ENCODE measurements at regions not wholly inside any gene's neighbourhood (a gene's known extent, or its start where the extent isn't known, plus 50 kb on each side); places are given as distances from the start of the nearest gene placed in this dataset.
"Not testable (repeated sequence)": the region's sequence is repeated elsewhere in the genome, so short reads cannot be mapped to it uniquely, and the experiment has no call there.

DNA sequence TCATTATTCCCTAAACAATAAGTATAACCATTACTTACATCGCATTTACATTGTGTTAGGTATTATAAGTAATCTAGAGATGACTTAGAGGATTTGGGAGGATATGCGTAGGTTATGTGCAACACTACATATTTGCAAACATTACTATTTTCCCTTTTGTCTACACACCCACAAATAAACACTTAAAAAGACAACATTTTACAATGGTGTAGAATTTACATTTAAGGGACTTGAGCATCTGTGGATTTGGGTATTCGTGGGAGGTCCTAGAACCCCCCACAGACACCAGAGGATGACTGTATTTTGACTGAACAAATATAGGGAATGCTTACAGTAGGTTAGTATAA, 220.2 kb upstream of the MYO3A start:
- DNase-seq (ENCODE audit: low spot score), result no peak

DNA sequence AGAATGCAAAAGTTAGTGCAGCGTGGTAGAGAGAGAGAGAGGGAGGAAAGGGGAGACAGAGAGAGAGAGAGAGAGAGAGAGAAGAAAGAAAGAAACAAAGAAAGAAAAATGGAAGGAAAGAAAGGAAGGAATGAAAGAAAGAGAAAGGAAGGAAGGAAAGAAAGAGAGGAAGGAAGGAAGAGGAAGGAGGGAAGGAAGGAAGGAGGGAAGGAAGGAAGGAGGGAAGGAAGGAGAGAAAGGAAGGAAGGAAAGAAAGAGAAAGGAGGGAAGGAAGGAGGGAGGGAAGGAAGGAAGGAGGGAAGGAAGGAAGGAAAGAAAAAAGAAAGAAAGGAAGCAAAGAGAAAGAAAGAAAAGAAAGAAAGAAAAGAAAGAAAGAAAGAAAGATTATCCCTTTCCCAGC, 209.8 kb upstream of the MYO3A start:
- DNase-seq (ENCODE audit: low spot score), result no peak

DNA sequence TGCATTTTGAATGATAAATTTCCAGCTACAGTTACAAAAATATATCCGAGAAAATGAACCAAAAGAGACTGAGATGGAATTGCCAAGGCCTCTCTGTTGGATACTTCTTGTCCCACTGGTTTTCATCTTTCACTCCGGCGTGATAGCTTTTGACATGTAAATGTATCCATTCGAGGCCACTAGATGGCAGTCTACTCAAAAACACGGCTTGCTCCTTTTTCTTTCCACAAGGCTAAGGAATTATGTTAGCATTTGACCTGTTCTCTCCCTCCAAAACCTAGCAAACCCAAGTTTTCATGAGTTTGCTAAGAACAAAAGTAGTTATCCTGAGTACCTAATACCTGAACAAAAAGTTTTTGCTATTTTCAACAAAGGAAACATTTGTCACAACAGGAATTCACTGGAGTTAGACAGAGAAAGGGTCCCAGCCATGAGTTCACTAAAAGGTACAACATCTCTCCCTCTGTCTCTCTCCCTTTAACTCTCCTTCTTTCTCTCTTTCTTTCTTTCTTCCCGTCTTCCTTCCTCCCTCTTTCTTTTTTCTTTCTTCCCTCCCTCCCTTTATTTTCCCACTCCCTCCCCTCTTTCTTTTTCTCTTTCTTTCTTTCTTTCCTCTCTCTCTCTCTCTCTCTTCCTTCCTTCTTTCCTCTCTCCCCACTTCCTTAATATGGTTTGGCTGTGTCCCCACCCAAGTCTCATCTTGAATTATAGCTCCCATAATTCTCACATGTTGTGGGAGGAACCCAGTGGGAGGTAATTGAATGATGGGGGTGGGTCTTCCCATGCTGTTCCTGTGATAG, 207.9 kb upstream of the MYO3A start:
- peak; percentile 49 for DNase-seq (ENCODE audit: low spot score)

DNA sequence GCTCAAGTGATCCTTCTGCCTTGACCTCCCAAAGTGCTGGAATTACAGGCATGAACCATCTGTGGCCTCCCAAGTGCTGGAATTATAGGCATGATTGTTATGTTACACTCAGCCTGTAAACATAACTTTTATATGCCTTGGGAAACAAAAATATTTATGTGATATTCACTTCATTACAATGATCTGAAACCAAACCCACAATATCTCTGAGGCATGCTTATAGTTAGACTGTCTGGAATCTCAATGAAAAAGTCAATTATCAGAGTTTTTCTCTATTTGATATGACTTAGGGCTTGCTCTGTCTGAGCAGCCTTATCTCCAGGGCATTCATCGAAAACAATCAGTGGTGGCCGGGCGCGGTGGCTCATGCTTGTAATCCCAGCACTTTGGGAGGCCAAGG, 195.3 kb upstream of the MYO3A start:
- DNase-seq (ENCODE audit: low spot score), result no peak

DNA sequence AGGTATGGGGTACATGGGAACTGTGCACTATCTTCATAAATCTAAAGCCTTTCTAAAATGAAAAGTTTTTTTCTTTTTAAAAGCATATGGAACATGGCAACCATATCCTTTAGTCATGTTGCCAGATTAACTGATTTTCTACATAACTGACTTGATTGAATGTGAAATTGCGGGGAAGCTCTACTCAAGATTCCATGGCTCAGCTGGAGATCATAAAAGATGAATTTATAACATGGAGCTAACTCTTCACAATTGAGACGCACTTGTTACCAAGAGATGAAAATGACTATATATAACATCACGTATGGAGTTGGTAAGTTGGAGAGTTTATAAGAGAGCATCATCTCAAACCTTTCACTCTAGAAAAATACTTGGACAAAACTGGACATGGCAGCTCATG, 190.2 kb upstream of the MYO3A start:
- no peak for DNase-seq (ENCODE audit: low spot score)

DNA sequence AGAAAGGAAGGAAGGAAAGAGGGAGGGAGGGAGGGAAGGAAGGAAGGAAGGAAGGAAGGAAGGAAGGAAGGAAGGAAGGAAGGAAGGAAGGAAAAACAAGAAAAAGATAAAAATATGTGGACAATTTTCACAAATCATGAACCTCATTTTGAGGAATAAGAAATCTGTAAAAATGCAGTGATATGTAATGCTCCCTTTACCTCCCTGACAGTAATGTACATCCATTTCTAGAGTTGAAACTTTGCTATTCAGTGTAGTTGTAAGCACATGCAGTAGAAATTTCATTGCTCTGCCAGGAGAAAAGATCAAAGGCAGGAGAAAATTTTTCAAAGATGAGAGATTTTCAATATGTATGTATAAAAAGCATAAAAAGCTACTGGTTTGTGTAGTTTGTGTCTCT, 189.5 kb upstream of the MYO3A start:
- no peak for DNase-seq (ENCODE audit: low spot score)

DNA sequence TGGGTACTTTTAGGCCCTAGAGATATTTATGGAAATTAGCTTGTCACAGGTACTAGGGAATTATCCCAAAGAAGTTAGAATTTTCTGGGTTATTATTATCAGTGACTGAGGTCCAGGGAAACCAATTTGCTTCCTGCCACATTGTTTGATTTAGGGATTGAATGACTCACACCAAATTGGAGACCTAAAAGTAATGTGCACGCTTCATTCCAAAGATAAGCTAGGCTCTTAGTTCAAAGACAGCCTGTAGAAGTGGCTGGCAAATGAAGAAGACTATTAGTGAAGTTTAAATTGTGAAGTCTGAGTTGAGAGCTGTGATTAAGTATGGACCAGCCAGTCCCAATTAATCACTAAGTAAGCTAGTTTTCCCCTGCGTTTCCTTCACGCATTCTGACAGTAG, 188.1 kb upstream of the MYO3A start:
- DNase-seq (ENCODE audit: low spot score), result no peak

DNA sequence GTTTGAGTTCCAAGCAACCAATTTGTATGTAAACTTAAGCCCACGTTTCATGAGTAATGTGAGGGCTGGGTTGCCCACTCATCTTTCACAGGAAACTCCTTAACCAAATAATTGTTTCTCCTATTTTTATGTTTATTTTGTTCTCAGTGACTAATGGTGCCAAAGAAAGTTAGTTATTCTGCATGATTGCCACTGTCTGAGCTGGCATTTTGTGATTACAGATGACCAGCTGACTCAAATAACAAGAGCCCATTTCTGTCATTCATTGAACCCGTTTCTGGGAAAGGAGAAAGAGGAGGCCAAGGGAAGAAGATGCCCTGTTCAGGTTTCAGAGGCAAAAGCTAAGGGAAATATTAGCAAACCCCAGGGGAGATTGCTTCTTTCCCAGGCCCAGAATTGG, 186.9 kb upstream of the MYO3A start:
- no peak for DNase-seq (ENCODE audit: low spot score)

DNA sequence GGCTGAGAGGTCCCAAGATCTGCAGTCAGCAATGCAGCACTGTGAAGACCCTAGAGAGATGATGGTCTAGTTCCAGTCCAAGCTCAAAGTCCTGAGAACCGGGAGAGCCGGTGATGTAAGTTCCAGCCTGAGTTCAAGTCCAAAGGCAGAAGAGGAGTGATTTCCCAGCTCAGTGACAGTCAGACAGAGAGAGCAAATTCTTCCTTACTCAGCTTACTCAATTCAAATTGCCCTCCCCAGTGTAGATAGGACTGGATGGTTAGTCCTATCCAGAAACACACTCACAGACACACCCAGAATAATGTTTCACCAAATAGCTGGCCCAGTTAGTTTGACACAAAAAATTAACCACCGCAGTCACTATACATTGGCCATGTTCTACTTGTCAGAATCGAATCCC, 185.5 kb upstream of the MYO3A start:
- DNase-seq (ENCODE audit: low spot score), result no peak

DNA sequence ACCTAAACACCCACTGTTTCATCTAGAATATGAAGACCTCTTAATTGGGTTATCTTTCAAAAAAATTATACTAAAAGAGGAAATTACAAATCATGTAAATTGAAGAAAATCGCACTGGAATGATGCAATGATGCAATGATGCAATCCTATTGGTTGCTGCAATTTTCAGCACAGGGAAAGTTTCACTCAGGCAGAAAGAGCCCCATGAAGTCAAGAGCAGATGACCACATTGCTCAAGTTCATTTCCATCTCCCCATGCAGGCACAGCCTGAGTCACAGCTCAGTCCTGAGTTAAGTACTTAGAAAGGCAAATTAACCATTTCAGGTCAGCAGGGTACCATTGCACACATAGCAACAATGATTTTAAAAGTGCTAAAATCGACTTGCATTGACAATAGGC, 180.3 kb upstream of the MYO3A start:
- no peak for DNase-seq (ENCODE audit: low spot score)

DNA sequence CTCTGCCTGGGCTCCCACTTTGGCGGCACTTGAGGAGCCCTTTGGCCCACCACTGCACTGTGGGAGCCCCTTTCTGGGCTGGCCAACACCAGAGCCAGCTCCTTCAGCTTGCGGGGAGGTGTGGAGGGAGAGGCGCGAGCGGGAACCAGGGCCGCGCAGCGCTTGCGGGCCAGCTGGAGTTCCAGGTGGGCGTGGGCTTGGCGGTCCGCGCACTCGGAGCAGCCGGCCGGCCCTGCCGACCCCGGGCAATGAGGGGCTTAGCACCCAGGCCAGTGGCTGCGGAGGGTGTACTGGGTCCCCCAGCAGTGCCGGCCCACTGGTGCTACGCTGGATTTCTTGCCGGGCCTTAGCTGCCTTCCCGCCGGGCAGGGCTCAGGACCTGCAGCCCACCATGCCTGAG, 178.2 kb upstream of the MYO3A start:
- DNase-seq (ENCODE audit: low spot score), result not testable (repeated sequence)

DNA sequence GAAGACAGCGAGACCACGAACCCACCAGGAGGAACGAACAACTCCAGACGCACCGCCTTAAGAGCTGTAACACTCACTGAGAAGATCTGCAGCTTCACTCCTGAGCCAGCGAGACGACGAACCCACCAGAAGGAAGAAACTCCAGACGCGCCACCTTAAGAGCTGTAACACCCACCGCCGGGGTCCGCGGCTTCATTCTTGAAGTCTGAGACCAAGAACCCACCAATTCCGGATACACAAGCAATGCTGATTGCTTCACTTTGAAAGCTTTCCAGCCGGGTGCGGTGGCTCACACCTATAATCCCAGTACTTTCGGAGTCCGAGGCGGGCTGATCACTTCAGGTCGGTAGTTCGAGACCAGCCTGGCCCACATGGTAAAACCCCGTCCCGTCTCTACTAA, 177.2 kb upstream of the MYO3A start:
- no peak for DNase-seq (ENCODE audit: low spot score)

DNA sequence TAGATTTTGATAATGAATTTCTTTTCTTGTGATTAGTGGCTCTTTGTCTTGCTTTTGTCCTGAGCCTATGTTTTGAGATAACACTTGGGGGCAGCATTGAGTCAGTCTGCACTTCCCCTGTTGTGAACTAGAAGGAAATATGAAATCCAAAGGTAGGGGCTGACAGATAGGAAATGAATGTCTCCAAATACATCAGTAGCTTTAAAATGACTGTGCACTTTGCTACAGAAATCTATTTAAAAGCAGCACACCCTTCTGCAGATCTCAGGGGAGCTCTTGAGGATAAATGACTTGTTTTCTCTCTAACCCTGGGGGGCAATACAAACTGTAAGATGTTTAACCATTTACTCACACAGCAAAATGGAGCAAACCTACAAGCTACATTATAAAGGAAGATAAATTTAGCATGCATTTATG, 176.0 kb upstream of the MYO3A start:
- DNase-seq (ENCODE audit: low spot score), result peak; percentile 31

DNA sequence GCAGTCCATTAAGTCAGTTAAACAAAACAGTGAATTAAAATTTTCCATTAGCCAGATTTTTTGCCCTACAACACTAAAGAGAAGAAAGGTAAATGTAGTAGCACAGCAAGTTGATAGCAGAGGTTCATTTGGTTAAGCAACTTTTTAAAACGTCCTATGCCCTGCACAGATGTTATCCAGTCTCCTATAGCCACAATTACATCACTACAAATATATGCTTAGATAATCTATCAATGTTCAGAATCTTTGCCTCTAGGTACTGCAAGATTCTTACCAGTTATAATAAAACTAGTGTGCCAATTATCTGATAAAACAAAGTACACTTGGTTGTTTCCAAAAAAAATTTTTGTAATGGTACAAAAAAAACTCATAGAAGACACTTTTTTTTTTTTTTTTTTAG, 175.5 kb upstream of the MYO3A start:
- DNase-seq (ENCODE audit: low spot score), result no peak

DNA sequence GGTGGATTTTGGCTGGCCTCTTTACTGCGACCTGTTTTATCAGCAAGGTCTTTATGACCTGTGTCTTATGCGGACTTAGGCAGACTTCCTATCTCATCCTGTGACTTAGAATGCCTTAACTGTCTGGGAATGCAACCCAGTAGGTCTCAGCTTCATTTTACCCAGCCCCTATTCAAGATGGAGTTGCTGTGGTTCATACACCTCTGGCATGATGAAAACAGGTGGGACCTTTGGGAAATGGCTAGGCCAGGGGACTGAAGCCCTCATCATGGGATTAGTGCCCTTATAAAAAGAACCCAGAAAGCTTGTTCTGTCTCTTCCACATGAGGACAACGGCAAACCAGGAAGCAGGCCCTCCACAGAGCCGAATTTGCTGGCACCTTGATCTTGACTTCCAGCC, 172.1 kb upstream of the MYO3A start:
- DNase-seq (ENCODE audit: low spot score), result no peak

DNA sequence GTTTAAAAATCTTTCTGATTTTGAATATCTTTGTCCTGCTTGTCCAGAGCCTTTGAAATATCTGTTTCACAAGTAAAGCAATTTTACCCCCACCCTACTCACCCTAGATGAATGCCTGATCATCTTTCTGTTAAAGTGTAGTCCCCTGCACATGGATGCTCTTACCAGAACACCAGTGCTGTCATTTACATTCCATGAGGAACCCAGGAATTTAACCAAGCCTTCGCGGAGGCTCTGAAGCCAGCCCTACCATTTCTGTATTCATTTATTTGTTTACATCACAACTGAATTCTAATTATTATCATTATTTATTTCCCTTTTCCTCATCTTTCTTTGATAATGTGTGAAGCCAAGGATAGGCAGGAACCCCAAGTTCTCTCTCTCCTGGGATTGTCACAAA, 167.8 kb upstream of the MYO3A start:
- no peak for DNase-seq (ENCODE audit: low spot score)

DNA sequence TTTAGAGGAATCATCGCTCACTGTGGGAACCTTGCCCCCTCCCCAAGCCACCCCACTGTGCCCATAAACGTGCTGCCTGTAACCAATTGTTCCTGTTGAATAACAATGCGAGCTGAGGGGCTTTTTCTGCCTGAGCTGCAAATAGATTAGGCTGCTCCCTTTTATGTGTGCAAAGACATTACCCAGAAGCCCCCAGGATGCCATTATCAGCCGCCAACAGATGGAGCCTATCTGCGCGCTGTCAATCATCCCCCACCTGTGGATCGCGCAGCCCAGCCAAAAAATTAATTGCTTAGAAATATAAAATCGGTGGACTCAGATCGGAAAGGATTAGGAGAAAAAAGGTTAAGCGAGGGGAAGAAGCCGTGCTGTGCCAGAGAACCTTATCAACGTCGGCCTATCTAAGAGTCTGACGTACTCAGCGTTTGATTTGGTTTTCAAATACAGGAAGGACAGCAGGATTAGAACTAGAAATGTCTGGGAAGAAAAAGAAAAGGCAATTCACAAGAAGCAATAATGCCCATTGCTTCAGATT, 167.3 kb upstream of the MYO3A start:
- DNase-seq (ENCODE audit: low spot score), result no peak

DNA sequence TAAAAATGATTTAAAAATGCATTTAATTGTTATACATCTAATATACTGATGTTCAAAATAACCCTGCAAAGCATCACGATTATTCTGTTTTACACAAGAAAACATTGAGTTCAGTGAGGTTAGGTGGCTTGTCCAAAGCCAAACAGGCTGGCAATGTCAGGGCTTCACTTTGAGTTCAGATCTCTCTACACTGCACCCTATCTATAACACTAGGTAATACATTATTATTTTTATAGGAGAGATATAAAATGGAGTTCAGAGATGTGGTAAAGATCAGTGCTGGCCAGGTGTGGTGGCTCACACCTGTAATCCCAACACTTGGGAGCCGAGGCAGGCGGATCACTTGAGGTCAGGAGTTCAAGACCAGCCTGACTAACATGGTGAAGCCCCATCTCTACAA, 165.9 kb upstream of the MYO3A start:
- DNase-seq (ENCODE audit: low spot score), result no peak

DNA sequence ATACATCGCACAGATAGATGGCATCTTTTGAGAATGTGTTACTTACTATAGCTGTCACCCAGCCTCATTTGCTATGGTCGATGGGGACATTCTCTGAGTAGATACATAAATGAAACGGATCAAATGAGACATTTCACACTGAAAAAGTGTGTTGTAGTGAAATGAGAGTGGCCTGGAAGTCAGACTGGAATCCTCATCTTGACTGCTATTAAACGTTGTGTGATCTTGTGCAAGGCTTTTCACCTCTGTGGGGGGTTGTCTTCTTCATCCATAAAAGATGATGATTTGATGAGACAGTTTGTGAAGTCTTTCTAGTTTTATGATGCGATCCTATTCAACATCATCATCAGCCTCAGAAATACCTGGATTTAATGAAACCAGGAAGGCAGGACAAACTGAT, 155.4 kb upstream of the MYO3A start:
- no peak for DNase-seq (ENCODE audit: low spot score)

DNA sequence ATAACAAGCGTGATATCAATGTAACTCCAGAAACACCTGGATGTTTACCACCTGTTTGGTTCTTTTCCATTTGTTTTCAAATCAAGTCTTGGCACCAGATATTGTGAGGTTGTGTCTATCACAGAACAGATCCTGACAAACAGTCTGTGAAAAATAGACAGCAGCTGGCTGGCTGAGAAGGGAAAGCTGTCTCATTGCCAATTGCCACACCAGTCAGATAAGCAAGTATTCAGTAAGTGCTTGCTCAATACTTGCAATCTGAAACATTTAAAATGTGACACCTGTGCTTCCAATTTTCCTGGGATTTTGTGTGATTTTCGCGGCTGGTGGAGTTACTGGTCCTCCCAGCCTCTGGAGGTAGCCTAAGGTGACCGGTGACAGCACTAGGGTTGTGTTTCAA, 147.9 kb upstream of the MYO3A start:
- no peak for DNase-seq (ENCODE audit: low spot score)

DNA sequence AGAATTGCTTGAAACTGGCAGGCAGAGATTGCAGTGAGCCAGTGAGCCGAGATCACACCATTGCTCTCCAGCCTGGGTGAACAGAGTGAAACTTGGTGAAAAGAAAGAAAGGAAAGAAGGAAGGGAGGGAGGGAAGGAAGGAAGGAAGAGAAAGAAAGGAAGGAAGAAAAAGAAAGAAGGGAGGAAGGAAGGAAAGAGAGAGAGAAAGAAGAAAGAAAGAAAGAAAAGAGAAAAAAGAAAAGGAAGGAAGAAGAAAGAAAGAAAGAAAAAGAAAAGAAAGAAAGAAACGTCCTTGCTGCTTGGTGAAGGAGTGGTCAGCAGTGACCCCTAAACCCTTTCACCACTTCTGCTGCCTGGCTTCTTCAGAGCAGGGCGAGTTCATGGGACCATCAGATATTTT, 147.1 kb upstream of the MYO3A start:
- DNase-seq (ENCODE audit: low spot score), result no peak

DNA sequence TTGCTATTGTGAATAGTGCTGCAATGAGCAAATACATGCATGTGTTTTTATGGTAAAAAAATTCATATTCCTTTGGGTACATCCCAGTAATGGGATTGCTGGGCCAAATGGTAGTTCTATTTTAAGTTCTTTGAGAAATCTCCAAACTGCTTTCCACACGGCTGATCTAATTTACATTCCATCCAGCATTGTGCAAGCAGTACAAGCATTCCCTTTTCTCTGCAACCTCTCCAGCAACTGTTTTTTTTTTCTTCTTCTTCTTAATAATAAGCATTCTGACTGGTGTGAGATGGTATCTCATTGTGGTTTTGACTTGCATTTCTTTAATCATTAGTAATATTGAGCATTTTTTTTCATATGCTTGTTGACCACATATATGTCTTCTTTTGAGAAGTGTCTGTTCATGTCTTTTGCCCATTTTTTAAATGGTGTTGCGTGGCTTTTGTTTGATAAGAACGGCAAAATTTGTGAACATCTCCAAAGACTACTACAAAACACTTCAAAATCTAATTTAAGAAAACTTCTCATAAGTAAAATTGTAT, 136.1 kb upstream of the MYO3A start:
- no peak for DNase-seq (ENCODE audit: low spot score)

DNA sequence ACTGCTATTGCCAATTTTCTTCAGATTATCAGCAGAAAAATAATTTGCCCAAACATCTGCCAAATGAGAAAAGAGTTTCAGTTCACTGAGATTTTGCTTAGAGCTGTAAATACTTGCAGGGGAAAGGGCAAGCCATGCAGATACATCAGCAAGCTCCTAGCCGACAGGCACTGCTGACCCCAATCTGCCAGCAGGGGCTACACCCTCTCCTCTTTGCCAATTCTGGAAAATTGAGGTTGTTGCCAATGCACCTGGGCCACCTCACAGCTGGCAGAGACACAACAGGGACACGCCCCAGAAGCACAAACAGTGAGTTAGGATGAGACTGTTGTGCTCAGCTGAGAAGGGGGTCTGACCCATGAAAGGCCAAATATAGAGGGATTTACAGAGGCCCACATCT, 129.5 kb upstream of the MYO3A start:
- DNase-seq (ENCODE audit: low spot score), result no peak

DNA sequence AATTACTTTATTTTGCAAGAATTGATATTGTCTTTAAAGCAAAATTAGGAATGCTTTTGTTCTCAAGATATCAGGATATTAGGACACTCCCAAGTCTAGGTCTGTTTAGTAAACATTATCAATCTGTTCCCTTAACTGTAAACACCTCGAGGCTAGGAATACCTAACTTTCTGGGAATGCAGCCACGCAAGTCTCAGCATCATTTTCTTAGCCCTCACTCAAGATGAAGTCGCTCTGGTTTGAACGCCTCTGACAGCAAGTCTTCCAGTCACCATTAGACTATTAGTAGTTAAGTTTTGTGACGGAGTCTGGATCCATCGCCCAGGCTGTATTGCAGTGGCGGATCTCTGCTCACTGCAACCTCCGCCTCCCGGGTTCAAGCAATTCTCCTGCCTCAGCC, 128.0 kb upstream of the MYO3A start:
- DNase-seq (ENCODE audit: low spot score), result no peak

All from globus pallidus (tissue), 1 donor.